Frontal cortex (tissue), 3 donors: ENCODE measurements at regions not wholly inside any gene's neighbourhood (a gene's known extent, or its start where the extent isn't known, plus 50 kb on each side); places are given as distances from the start of the nearest gene placed in this dataset.
"Not testable (repeated sequence)": the region's sequence is repeated elsewhere in the genome, so short reads cannot be mapped to it uniquely, and the experiment has no call there.

ENCODE experiments used
- DNase-seq, 2 donors: peaks; one replicate each; pipeline ENCODE4 v3.0.0; 2012; ENCODE audit warnings: low spot score in 2 of 2
- FAIRE-seq: peaks from 2 replicates; lab custom pipeline; 2012; peaks lifted over from hg19 to GRCh38; lab: Jason Lieb, UNC
- donor health status: control.
- donor health status: control.
- donor health status: control.

- not testable (repeated sequence) for DNase-seq, FAIRE-seq
Measured at GRCh38 chr4:127496875-127497274, 135.9 kb upstream of the INTU start.

- FAIRE-seq = no peak
- DNase-seq = no peak
Measured at GRCh38 chr4:127498366-127498765, 134.4 kb upstream of the INTU start.

GRCh38 chr4:127500242-127500641, 132.5 kb upstream of the INTU start:
- no peak for DNase-seq
- no peak for FAIRE-seq

GRCh38 chr4:127501103-127501502, 131.7 kb upstream of the INTU start:
- DNase-seq (no peak), FAIRE-seq (no peak)

GRCh38 chr4:127503111-127503510, 129.6 kb upstream of the INTU start:
- FAIRE-seq = no peak
- no peak for DNase-seq

- no peak for FAIRE-seq
- no peak for DNase-seq
Measured at GRCh38 chr4:127505203-127505602, 127.6 kb upstream of the INTU start.

GRCh38 chr4:127506283-127506682, 126.5 kb upstream of the INTU start:
- DNase-seq = no peak
- no peak for FAIRE-seq

- no peak for FAIRE-seq
- no peak for DNase-seq
Measured at GRCh38 chr4:127509155-127509554, 123.6 kb upstream of the INTU start.

- not testable (repeated sequence) for FAIRE-seq, DNase-seq
Measured at GRCh38 chr4:127512672-127513071, 120.1 kb upstream of the INTU start.

GRCh38 chr4:127515259-127515658, 117.5 kb upstream of the INTU start:
- not testable (repeated sequence) for FAIRE-seq, DNase-seq

- no peak for DNase-seq
Measured at GRCh38 chr4:127518046-127518445, 114.7 kb upstream of the INTU start.

GRCh38 chr4:127521463-127521862, 111.3 kb upstream of the INTU start:
- FAIRE-seq = no peak
- DNase-seq = no peak

More at GRCh38 chr4:127518046-127518445, 114.7 kb upstream of the INTU start:
- FAIRE-seq = no peak

- FAIRE-seq = no peak
Measured at GRCh38 chr4:127523369-127523768, 109.4 kb upstream of the INTU start.

GRCh38 chr4:127525608-127526007, 107.1 kb upstream of the INTU start:
- no peak for FAIRE-seq
- DNase-seq = no peak

More at GRCh38 chr4:127523369-127523768, 109.4 kb upstream of the INTU start:
- DNase-seq = no peak

GRCh38 chr4:127528302-127528701, 104.5 kb upstream of the INTU start:
- FAIRE-seq (no peak), DNase-seq (no peak)

- not testable (repeated sequence) for DNase-seq, FAIRE-seq
Measured at GRCh38 chr4:127529879-127530278, 102.9 kb upstream of the INTU start.

- FAIRE-seq (no peak), DNase-seq (no peak)
Measured at GRCh38 chr4:127533028-127533700, 99.6 kb upstream of the INTU start.

- FAIRE-seq (no peak), DNase-seq (no peak)
Measured at GRCh38 chr4:127534041-127534825, 98.5 kb upstream of the INTU start.

GRCh38 chr4:127538016-127538415, 94.7 kb upstream of the INTU start:
- DNase-seq (no peak), FAIRE-seq (no peak)

- FAIRE-seq (no peak), DNase-seq (no peak)
Measured at GRCh38 chr4:127540497-127541025, 92.2 kb upstream of the INTU start.

GRCh38 chr4:127545271-127545670, 87.5 kb upstream of the INTU start:
- no peak for FAIRE-seq
- DNase-seq = no peak
